DND-41 (cell line): ENCODE measurements at regions not wholly inside any gene's neighbourhood (a gene's known extent, or its start where the extent isn't known, plus 50 kb on each side); places are given as distances from the start of the nearest gene placed in this dataset.

Source experiments
- ATAC-seq: fragments of 200-7000 bp; cut with Tn5 transposase; 3 replicates; pipeline ENCODE4 v1.9.1; 2021; ENCODE audit warnings: low read depth; ENCODE audit not compliant: insufficient read depth
- DNase-seq: peaks from one replicate; pipeline ENCODE4 v3.0.0-alpha.2; 2020
- H2AFZ ChIP-seq: 2 replicates; pipeline ENCODE4 v1.6.0; 2012; ENCODE audit warnings: low read depth, low read length
- H3K27ac ChIP-seq: 2 replicates; pipeline ENCODE4 v1.5.1; 2012; ENCODE audit warnings: low read length, inconsistent platforms
- H3K27me3 ChIP-seq: fragments of 200-600 bp; sonication (generic); 2 replicates; pipeline ENCODE4 v1.6.0; 2012; ENCODE audit warnings: low read length, mild to moderate bottlenecking, inconsistent platforms; ENCODE audit not compliant: insufficient read depth, poor library complexity
- H3K36me3 ChIP-seq: 2 replicates; pipeline ENCODE4 v1.5.1; 2012; ENCODE audit warnings: low read length, inconsistent platforms; ENCODE audit not compliant: insufficient read depth
- H3K4me1 ChIP-seq: 2 replicates; pipeline ENCODE4 v1.5.1; 2012; ENCODE audit warnings: mild to moderate bottlenecking, low read length; ENCODE audit not compliant: insufficient read depth
- H3K4me2 ChIP-seq: 2 replicates; pipeline ENCODE4 v1.6.0; 2012; ENCODE audit warnings: mild to moderate bottlenecking, moderate library complexity, low read length, inconsistent platforms; ENCODE audit not compliant: insufficient read depth
- H3K4me3 ChIP-seq, 2 experiments: fragments of 200-600 bp in 1 of 2; shearing (Covaris generic) in 1 of 2; 2 replicates each; pipeline ENCODE4 v1.5.1; 2012 to 2016; ENCODE audit warnings: inconsistent platforms in 2 of 2, low read length in 2 of 2, mild to moderate bottlenecking in 2 of 2, low read depth in 1 of 2, moderate library complexity in 1 of 2
- H3K79me2 ChIP-seq: 2 replicates; pipeline ENCODE4 v1.6.0; 2012; ENCODE audit warnings: low read length, inconsistent platforms; ENCODE audit not compliant: insufficient read depth
- H3K9ac ChIP-seq: 2 replicates; pipeline ENCODE4 v1.6.0; 2012; ENCODE audit warnings: low read depth, mild to moderate bottlenecking, inconsistent platforms, low read length, moderate library complexity
- H3K9me3 ChIP-seq: 2 replicates; pipeline ENCODE4 v1.5.1; 2012; ENCODE audit warnings: low read length, moderate library complexity, mild to moderate bottlenecking, inconsistent platforms; ENCODE audit not compliant: insufficient read depth, severe bottlenecking
- H4K20me1 ChIP-seq: 2 replicates; pipeline ENCODE4 v1.6.0; 2012; ENCODE audit warnings: low read length; ENCODE audit not compliant: insufficient read depth
- EZH2 ChIP-seq: IDR thresholded peaks from 3 replicates; pipeline ENCODE4 v1.6.1; 2012; ENCODE audit warnings: borderline replicate concordance, low read depth, mild to moderate bottlenecking, moderate library complexity, low read length, inconsistent platforms; ENCODE audit not compliant: severe bottlenecking
- TF ChIP-seq, protein P1 (sequence below): IDR thresholded peaks from 2 replicates; pipeline ENCODE4 v1.5.1; 2012; ENCODE audit warnings: borderline replicate concordance, low read length, moderate library complexity, mild to moderate bottlenecking; ENCODE audit not compliant: poor library complexity, severe bottlenecking; ENCODE audit errors: extremely low read depth

DNA sequence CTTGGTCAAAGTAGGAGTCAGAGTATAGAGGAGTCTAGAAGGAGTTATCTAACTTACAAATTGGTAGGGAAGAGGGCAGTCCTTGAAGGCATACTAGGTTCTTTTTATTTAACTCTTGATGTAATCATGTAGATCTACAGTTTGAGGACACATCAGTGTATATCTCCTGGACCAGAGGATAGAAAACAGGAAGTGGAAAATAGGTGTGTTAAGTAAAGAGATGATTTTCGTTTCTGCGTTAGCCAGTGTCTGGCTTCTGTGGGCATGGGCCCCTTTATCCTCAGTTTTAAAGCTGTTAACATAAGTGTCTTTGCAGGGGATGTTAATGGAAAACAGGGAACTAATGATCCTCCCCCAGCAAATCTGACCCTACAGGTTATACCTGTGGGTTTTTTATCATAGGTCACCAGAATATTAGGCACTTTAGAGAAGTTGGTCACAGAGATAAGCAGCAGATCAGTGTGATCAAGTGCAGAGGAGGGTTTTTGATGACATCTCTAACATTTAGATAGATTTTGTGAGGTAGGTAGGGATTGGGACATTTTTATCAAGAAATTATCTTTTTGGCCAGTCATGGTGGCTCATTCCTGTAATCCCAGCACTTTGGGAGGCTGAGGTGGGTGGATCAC, 58.6 kb upstream of the PRSS1 start:
- DNase-seq (no peak), ATAC-seq (no peak)
- Histone ChIP-seq H4K20me1 (no peaks in the 10 kb centered on the region), H3K27ac (no peak overlapping the region), H3K9ac (no peak overlapping the region), H3K4me3 (no peak overlapping the region), H2AFZ (no peak overlapping the region), H3K9me3 (no peaks in the 10 kb centered on the region), H3K4me2 (no peak overlapping the region), H3K36me3 (no peaks in the 10 kb centered on the region), H3K79me2 (no peaks in the 10 kb centered on the region), H3K4me1 (no peaks in the 10 kb centered on the region), H3K27me3 (no peaks in the 10 kb centered on the region)
- no peak for TF ChIP-seq EZH2
- TF ChIP-seq, protein P1, sequence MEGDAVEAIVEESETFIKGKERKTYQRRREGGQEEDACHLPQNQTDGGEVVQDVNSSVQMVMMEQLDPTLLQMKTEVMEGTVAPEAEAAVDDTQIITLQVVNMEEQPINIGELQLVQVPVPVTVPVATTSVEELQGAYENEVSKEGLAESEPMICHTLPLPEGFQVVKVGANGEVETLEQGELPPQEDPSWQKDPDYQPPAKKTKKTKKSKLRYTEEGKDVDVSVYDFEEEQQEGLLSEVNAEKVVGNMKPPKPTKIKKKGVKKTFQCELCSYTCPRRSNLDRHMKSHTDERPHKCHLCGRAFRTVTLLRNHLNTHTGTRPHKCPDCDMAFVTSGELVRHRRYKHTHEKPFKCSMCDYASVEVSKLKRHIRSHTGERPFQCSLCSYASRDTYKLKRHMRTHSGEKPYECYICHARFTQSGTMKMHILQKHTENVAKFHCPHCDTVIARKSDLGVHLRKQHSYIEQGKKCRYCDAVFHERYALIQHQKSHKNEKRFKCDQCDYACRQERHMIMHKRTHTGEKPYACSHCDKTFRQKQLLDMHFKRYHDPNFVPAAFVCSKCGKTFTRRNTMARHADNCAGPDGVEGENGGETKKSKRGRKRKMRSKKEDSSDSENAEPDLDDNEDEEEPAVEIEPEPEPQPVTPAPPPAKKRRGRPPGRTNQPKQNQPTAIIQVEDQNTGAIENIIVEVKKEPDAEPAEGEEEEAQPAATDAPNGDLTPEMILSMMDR = no peak

DNA sequence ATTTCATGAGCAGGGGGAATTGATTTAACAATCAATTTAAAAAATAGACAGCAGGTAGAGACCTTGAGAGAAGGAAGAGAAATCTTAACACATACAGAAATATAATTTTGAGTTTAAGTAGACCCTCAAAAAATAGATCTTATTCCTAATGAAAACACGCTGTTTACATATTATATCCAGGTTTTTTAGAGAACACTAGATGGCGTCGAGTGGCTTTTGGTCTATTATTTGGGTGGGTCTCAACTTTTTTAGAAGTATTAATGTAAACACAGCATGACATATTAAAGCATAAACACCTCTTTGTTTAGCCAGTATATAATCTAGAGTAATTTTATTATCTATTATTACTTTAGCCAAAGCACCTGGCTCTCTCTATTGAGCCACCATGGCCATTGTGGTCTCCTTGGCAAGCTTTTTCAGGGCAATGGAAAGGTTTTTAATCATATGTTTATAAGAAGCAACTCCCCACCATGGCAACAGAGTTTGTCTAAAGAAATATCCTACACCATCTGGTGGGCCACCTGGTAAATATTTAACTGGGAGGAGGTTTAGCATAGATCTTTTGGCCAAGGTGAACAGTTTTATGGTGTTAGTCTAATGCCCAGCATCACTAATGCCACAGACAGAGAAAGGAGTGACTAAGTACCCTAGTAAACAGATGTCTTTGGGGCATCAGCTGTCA, 59.7 kb upstream of the PRSS1 start:
- Histone ChIP-seq H3K9ac (no peak overlapping the region), H3K27ac (no peak overlapping the region), H4K20me1 (no peaks in the 10 kb centered on the region), H3K79me2 (no peaks in the 10 kb centered on the region), H3K4me2 (no peak overlapping the region), H2AFZ (no peak overlapping the region), H3K4me3 (no peak overlapping the region), H3K4me1 (no peaks in the 10 kb centered on the region), H3K9me3 (no peaks in the 10 kb centered on the region), H3K36me3 (no peaks in the 10 kb centered on the region), H3K27me3 (no peaks in the 10 kb centered on the region)
- ATAC-seq (no peak), DNase-seq (no peak)
- TF ChIP-seq EZH2 = no peak
- TF ChIP-seq, protein P1 = no peak

DNA sequence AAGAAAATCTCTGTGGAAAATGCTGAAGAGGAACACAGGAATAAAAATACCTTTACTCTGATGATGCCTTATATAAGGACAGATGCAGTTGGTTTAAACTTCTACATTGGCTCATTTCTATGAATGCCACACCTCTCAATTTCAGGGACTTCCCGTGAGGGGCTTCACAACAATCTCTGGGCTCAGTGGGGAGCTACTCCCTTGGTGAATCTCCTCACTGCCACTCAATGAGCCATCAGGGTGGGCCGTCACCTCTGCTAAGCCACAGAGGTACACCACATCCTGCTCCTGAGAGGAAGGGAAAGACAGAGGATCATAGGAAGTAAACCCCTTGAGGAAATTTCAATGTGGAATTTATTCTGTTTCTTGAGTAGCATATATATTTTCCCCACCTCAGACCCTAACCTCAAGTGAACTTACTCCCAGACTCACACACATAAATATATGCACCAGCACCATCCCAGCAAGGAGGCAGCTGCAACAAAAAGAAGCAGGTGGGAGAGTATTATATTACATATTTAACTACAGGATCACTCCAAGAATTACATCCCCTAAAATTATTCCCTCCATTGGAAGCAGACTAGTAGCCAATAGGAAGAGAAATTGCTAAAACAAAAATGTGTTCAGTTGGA, 63.3 kb upstream of the PRSS1 start:
- TF ChIP-seq, protein P1 = no peak
- no peak for TF ChIP-seq EZH2
- Histone ChIP-seq H3K27ac (no peak overlapping the region), H3K4me3 (no peak overlapping the region), H3K4me1 (no peaks in the 10 kb centered on the region), H3K4me2 (no peak overlapping the region), H2AFZ (no peak overlapping the region), H3K27me3 (no peaks in the 10 kb centered on the region), H3K79me2 (no peaks in the 10 kb centered on the region), H3K36me3 (no peaks in the 10 kb centered on the region), H3K9ac (no peak overlapping the region), H4K20me1 (no peaks in the 10 kb centered on the region), H3K9me3 (no peaks in the 10 kb centered on the region)
- no peak for DNase-seq
- ATAC-seq = no peak
